Spinal cord (tissue), 9 donors: ENCODE measurements at regions not wholly inside any gene's neighbourhood (a gene's known extent, or its start where the extent isn't known, plus 50 kb on each side); places are given as distances from the start of the nearest gene placed in this dataset.

Experiments
- DNase-seq, 6 donors: peaks; one replicate each; pipeline versions ENCODE4 v3.0.0 to v3.0.0-alpha.2; 2013 to 2015; ENCODE audit warnings: low spot score in 6 of 6, low read depth in 4 of 6
- H3K27ac ChIP-seq: one replicate; pipeline ENCODE4 v1.5.1; 2013; ENCODE audit warnings: low read depth, low read length, control low read depth
- H3K27me3 ChIP-seq: one replicate; pipeline ENCODE4 v1.6.1; 2013; ENCODE audit warnings: low read length; ENCODE audit not compliant: control insufficient read depth, insufficient read depth
- H3K36me3 ChIP-seq: one replicate; pipeline ENCODE4 v1.6.1; 2013; ENCODE audit warnings: low read length; ENCODE audit not compliant: control insufficient read depth, insufficient read depth
- H3K4me1 ChIP-seq: one replicate; pipeline ENCODE4 v1.6.1; 2013; ENCODE audit warnings: low read length; ENCODE audit not compliant: control insufficient read depth, insufficient read depth
- H3K4me3 ChIP-seq: one replicate; pipeline ENCODE4 v1.5.1; 2013; ENCODE audit warnings: low read depth, low read length, control low read depth
- H3K9me3 ChIP-seq: one replicate; pipeline ENCODE4 v1.6.1; 2013; ENCODE audit warnings: low read length; ENCODE audit not compliant: control insufficient read depth, insufficient read depth
- WGBS: methylation state at CpG from one replicate; pipeline ENCODE4 v1.1.5; 2013; ENCODE audit warnings: missing lambda C conversion rate; ENCODE audit not compliant: insufficient coverage; 5-methylcytosine and 5-hydroxymethylcytosine counted together
- donor health status: healthy.

DNA sequence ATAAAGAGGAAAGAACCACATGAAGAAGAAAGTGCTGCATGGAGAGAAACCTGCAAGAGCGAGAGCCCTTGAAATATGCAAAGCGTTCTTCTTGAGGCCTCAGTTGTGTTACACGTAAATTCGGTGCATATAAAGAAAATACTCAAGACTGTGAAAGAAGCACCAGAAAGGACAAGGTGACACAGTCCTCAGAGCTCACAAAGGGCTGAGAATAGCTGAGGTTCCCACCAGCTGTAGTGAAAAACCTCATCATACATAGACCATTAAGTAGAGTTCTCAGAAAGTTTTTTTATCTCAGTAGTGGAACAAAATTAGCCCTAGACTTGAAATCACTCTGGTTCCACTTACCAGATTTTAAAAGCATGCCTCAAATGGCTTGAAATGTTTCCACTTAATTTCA is 980.7 kb upstream of the CRIM1 start:
- no peaks in the 10 kb centered on the region for H3K4me1 ChIP-seq
- no peak for DNase-seq
- no peaks in the 10 kb centered on the region for H3K9me3 ChIP-seq
- no peak overlapping the region for H3K27ac ChIP-seq
- WGBS = 93% methylated on average over 2 of the region's 4 CpGs
- H3K4me3 ChIP-seq = no peak overlapping the region
- H3K36me3 ChIP-seq = no peaks in the 10 kb centered on the region
- no peaks in the 10 kb centered on the region for H3K27me3 ChIP-seq

DNA sequence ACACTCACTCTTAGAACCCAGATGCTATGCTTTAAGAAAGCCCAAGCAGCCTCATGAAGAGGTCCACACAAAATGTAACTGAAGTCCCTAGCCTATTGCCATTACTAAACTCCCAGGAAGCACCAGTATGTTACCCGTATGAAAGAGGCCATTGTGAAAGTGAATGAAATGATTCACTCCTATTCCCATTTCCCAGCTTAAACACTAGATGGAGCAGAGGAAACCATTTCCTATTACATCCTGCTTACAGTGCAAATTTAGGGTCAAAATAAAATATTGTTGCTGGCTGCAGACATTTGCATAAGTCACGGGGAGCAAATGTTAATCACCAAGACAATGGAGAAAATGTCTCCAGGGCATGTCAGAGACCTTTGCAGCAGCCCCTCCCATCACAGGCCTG is 989.7 kb upstream of the CRIM1 start:
- no peaks in the 10 kb centered on the region for H3K27me3 ChIP-seq
- H3K9me3 ChIP-seq = no peaks in the 10 kb centered on the region
- 100% methylated on average over 1 of the region's 2 CpGs for WGBS
- DNase-seq = no peak
- H3K4me3 ChIP-seq = no peak overlapping the region
- no peaks in the 10 kb centered on the region for H3K36me3 ChIP-seq
- H3K4me1 ChIP-seq = no peaks in the 10 kb centered on the region
- no peak overlapping the region for H3K27ac ChIP-seq

DNA sequence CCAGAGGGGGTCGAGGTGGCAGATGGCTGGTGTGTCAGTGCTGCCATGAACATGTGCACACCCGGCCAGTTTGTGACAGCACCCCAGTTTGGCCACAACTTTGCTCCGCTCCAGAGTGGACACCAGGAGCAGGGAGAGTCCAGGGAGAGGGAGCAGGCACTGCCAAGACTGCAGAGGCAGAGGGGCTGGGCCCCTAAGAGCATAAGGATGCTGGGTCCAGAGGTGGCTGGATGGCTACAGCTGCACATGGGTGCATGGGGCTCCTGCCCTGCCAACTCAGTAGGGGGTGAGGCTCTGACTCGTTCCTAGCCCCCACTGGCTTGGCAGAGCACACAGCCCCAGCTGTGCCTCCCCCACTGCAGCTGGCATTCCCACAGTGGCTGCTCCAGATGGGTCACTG is 999.2 kb upstream of the CRIM1 start:
- DNase-seq = no peak
- WGBS = 79% methylated on average over 4 of the region's 4 CpGs

DNA sequence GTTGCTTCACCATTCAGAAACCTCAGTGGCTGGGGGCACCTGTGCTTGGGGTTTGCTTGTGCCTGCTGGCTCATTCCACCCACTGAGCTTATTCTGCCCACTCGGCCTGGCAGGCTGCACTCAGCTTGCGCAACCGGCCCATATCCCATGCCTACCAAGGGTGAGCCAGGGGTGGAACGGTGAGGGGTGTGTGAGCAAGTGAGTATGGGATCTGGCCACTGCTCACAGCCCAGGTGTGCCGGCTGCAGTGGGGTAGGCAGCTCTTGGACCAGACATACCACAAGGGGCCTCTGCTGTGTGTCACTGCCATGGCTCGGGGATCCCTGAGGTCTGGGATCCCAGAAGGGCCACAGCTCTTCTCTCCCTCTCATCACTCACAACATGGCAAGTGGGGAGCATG is 1000.5 kb upstream of the CRIM1 start:
- H3K36me3 ChIP-seq = no peaks in the 10 kb centered on the region
- peaks cover 2% of the 10 kb centered on the region for H3K9me3 ChIP-seq
- no peak overlapping the region for H3K4me3 ChIP-seq
- no peak for DNase-seq
- no peaks in the 10 kb centered on the region for H3K4me1 ChIP-seq
- H3K27me3 ChIP-seq = no peaks in the 10 kb centered on the region
- WGBS = 86% methylated on average over 1 of the region's 6 CpGs
- H3K27ac ChIP-seq = no peak overlapping the region

More for the DNA sequence above, 999.2 kb upstream of the CRIM1 start:
- Histone ChIP-seq H3K4me1 (no peaks in the 10 kb centered on the region), H3K27ac (no peak overlapping the region), H3K4me3 (no peak overlapping the region), H3K9me3 (peaks cover 2% of the 10 kb centered on the region), H3K27me3 (no peaks in the 10 kb centered on the region), H3K36me3 (no peaks in the 10 kb centered on the region)

DNA sequence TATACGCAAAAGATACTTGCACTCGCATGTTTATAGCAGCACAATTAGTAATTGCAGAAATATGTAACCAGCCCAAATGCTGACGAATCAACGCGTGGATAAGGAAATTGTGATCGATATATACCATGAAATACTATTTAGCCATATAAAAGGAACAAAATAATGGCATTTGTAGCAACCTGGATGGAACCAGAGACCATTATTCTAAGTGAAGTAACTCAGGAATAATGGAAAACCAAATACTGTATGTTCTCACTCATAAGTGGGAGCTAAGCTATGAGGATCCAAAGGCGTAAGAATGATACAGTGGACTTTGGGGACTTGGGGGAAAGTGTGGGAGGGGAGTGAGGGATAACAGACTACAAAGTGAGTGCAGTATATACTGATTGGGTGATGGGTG is 1008.0 kb upstream of the CRIM1 start:
- WGBS = 83% methylated on average over 1 of the region's 7 CpGs
- DNase-seq = no peak
- H3K4me3 ChIP-seq = no peak overlapping the region

GRCh38 chr2:35343135-35343534 is 1012.4 kb upstream of the CRIM1 start:
- Histone ChIP-seq H3K4me3 (no peak overlapping the region), H3K36me3 (no peaks in the 10 kb centered on the region), H3K9me3 (no peaks in the 10 kb centered on the region), H3K27me3 (no peaks in the 10 kb centered on the region), H3K4me1 (no peaks in the 10 kb centered on the region), H3K27ac (no peak overlapping the region)
- 75% methylated on average over 2 of the region's 4 CpGs for WGBS
- DNase-seq = no peak

More for the DNA sequence above, 1008.0 kb upstream of the CRIM1 start:
- H3K4me1 ChIP-seq = no peaks in the 10 kb centered on the region
- H3K27ac ChIP-seq = no peak overlapping the region
- no peaks in the 10 kb centered on the region for H3K36me3 ChIP-seq
- H3K9me3 ChIP-seq = no peaks in the 10 kb centered on the region
- no peaks in the 10 kb centered on the region for H3K27me3 ChIP-seq

GRCh38 chr2:35339211-35339610 is 1016.4 kb upstream of the CRIM1 start:
- Histone ChIP-seq H3K27me3 (no peaks in the 10 kb centered on the region), H3K27ac (no peak overlapping the region), H3K4me1 (no peaks in the 10 kb centered on the region), H3K36me3 (no peaks in the 10 kb centered on the region), H3K4me3 (no peak overlapping the region), H3K9me3 (no peaks in the 10 kb centered on the region)
- peak in 1 of 6 donors; percentile 6 for DNase-seq

DNA sequence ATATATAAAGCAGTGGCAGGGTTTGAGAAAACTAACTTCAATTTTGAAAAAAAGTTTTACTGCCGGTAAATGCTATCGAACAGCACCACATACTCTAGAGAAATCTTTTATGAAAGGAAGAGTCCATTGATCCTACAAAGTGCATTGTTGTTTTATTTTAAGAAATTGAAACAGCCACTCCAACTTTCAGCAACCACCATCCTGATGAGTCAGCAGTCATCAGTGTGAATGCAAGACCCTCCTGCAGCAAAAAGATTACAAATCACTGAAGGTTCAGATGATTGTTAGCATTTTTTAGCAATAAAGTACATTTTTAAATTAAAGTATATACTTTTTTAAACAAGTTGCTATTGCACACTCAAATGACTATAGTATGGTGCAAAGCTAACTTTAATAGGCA is 1017.7 kb upstream of the CRIM1 start:
- WGBS = no CpG with 5 or more reads among the region's 2 CpGs

DNA sequence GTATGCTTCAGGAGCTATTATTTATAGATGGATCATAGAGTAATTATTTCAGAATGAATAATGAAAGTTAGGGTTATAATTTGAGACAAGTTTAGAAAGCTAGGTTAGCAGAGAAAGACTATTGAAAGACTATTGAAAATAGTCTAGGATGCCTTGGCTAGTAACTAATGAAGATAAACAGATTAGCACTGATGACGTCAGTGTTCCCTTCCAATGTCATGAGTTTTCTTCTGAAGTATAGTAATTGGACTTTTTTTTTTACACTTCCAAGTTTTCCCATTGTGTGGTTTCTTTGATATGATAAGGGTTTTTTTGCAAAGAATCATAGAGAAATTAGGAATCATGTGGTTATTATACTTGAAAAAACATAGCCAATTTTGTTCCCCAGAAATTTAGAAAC is 1041.5 kb upstream of the CRIM1 start:
- no peak overlapping the region for H3K4me3 ChIP-seq
- WGBS = 40% methylated on average over 1 of the region's 1 CpG
- H3K27ac ChIP-seq = no peak overlapping the region

More for the DNA sequence above, 1017.7 kb upstream of the CRIM1 start:
- H3K9me3 ChIP-seq = no peaks in the 10 kb centered on the region
- no peaks in the 10 kb centered on the region for H3K27me3 ChIP-seq
- no peak overlapping the region for H3K4me3 ChIP-seq
- no peak overlapping the region for H3K27ac ChIP-seq
- DNase-seq = no peak
- H3K4me1 ChIP-seq = no peaks in the 10 kb centered on the region
- no peaks in the 10 kb centered on the region for H3K36me3 ChIP-seq

DNA sequence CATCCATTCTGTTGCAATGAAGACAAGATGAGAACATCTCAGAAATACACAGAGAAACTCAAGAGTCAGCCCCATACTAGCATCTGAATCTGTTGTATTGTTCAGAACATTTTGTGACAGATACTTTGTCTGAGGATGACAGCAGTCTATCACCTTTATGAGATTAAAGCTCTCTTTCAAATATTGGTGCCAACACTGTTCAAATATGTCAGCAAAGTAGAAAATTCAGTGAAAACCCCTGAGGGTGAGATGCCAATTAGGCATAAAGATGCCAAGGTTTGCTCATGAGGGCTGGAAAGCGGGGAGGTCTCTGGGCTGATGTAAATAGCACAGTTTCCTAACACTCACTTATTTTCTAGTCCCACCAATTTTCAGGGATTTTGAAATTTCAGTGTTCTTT is 1054.2 kb upstream of the CRIM1 start:
- Histone ChIP-seq H3K4me3 (no peak overlapping the region), H3K9me3 (no peaks in the 10 kb centered on the region), H3K4me1 (no peaks in the 10 kb centered on the region), H3K27me3 (no peaks in the 10 kb centered on the region), H3K36me3 (no peaks in the 10 kb centered on the region), H3K27ac (no peak overlapping the region)
- WGBS = no CpG with 5 or more reads among the region's 1 CpG
- DNase-seq = peak in 1 of 6 donors; percentile 78

More for the DNA sequence above, 1041.5 kb upstream of the CRIM1 start:
- Histone ChIP-seq H3K9me3 (no peaks in the 10 kb centered on the region), H3K36me3 (no peaks in the 10 kb centered on the region), H3K4me1 (no peaks in the 10 kb centered on the region), H3K27me3 (no peaks in the 10 kb centered on the region)
- DNase-seq = no peak
